ENCODE measurements at regions not wholly inside any gene's neighbourhood (a gene's known extent, or its start where the extent isn't known, plus 50 kb on each side); places are given as distances from the start of the nearest gene placed in this dataset.

- no peak for TF ChIP-seq CTCF (IDR thresholded peaks at IDR 0.05)
- no peak for TF ChIP-seq POLR2A (IDR thresholded peaks at IDR 0.05)
Measured at GRCh38 chr7:16300361-16300895, 120.9 kb downstream of the CRPPA start.
